Caki2 (cell line): ENCODE measurements at regions not wholly inside any gene's neighbourhood (a gene's known extent, or its start where the extent isn't known, plus 50 kb on each side); places are given as distances from the start of the nearest gene placed in this dataset.

Source experiments
- DNase-seq: peaks from one replicate; pipeline ENCODE4 v3.0.0-alpha.2; 2015; ENCODE audit warnings: low read depth
- in situ Hi-C: cut with HindIII; loops from 2 replicates; pipeline ENCODE4 v1.10.0; 2016; ENCODE audit warnings: low sequenced_read_pairs, low pct_unique_long_range_greater_than_20kb, mixed read lengths

DNA sequence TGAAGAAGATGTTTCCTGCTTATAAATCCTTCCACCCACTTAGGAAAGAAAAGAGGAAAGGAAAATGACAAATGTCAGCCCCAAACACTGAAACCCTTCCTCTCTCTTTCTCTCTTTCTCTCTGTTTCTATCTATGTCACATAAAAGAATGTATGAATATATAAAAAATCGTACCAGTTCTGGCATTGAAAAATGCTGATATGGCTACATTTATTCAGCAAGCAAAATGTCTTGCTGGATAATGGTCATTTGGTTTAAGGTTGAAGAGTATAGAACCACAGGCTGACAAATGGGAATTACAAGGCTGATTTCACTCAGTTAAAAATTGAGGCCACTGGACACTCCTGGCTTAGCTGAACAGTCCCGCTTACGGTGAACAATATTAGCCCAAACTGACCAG is 335.9 kb downstream of the PARP8 start:
- in situ Hi-C loops, result no loop called here

DNA sequence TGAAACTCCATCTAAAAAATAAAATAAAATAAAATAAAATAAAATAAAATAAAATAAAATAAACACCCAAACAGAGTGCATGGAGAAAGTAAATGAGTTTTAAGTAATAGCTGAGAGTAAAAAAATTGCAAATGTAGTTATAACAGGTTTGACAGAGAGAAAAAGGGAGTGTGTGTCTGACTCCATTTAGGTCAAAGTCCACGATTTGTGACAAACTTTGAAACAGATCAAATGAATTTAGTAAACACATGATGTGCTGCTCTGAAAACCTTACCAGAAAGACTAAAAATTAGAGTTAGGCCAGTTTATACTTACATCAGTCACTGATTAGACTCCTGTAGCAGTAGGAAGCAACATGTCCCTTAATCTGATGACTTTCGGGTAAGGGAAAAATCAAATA is 346.6 kb downstream of the PARP8 start:
- no peak for DNase-seq
- in situ Hi-C loops, result no loop called here

More for the DNA sequence above, 335.9 kb downstream of the PARP8 start:
- DNase-seq, result no peak

DNA sequence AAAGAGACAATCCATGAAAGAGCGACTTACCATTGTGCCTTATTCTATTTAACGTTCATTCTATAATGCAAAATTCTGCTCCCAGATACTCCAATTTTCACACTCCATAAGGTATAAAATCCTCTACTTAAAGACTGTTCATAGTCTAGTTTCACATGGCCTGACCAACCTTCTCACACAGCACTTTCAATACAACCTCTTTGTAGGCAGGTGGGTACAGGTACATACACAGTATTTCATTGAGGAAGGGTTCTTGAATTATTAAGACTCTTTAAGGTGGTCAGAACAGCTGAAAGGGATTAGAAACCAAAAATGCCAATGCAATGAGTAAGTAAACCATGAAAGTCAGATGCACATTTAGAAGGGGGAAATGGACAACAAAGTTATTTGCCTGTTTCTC is 352.0 kb downstream of the PARP8 start:
- no peak for DNase-seq
- in situ Hi-C loops, result no loop called here

DNA sequence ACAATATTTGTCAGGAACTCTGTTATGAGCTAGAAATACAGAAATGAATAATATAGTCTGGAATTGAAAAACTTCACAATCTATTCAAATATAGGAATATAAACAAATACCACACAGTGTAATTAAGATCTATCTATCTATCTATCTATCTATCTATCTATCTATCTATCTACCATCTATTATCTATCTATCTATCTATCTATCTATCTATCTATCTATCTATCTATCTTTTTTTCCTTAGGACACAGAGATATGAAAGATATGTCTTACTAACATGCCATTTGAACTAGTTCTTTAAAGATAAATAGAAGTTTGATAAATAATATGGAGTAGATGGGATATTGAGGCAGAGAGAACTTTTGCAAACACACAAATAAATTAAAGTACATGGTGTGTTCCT is 357.8 kb downstream of the PARP8 start:
- no peak for DNase-seq

DNA sequence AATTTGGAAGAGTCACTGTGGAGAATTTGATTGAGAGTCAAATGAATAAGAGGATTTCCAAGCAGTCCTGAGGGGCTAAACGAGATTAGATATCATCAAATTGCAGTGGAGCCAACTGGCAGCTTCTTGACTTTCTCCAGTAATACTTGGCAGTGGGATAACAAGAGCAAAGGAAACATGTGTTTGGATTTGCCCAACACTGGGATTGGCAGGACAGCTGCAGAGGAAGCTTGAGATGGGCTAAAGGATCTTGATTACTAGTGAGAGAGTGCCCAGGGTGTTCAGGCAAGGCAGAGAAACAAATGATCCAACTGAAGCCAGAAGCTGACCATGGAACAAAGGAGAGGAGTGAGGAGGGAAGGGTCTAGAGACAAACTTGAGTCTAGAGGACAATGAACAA is 356.0 kb upstream of the ISL1 start:
- in situ Hi-C loops, result no loop called here
- DNase-seq, result no peak

More for the DNA sequence above, 357.8 kb downstream of the PARP8 start:
- in situ Hi-C loops, result no loop called here

DNA sequence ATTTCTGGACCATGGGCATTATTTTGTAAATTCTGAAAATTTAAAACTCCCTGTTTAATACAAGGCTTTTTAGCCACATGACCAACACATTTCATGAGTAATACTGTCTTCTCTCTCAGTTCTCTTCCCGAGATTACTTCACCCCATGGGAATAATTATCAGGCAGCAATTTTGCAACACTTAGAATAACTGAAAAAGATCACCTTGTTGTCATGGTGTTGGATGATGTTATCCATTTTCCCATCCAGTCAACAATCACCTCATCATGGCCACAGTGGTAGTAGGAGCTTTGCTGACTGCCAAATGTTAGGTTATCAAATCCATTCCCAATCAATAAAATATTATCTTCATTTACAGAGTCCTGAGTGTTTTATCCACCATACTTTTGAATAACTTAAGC is 354.9 kb upstream of the ISL1 start:
- in situ Hi-C loops, result no loop called here
- no peak for DNase-seq

DNA sequence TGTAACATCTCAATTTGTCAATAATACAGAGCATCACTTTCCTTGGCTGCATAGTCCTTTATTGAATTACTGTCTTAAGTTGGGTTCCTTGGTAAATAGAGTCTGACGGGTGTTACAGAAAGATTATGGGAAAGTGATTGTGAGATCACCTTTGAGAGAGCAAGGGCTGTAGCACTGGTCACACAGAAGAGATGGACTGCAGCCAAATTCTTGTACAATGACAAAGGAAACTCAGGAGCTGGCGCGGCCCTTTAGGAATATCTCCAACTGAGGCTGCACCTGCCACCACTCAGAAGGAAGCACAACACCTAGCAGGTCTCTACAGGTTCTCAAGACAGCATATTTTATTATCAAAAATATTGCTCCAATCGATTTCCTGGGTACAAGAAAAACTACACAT is 350.0 kb upstream of the ISL1 start:
- in situ Hi-C loops, result no loop called here
- DNase-seq, result no peak

DNA sequence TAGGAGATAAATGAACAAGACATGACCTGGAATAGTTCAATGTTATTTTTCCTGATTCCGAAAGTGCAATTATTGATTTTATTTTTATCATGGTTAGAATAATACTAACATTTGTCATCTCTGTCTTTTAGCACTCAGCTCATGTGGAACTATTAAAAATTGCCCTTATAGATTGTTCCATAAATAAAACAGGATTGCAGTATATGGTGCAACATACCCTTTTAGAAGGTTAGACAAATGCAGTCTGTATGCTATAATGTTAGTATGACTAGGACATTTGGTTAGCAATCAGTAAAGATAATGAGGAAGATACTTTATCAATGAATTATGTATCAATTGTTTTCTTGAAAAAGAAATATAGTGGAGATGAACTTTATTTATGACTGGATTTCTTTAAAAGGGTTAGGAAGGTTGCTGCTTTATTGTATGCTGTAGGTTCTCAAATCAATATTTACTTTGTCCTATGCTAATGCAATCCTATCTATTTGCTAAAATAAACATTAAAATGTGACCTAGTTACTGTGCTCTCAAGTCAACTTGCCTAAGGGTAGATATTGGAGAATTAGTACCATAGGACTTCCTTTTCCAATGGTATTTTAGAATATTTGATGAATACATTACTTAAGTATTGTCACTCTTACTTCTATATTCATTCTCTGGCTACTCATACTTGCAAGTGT is 348.9 kb upstream of the ISL1 start:
- DNase-seq, result no peak
- in situ Hi-C loops, result no loop called here

DNA sequence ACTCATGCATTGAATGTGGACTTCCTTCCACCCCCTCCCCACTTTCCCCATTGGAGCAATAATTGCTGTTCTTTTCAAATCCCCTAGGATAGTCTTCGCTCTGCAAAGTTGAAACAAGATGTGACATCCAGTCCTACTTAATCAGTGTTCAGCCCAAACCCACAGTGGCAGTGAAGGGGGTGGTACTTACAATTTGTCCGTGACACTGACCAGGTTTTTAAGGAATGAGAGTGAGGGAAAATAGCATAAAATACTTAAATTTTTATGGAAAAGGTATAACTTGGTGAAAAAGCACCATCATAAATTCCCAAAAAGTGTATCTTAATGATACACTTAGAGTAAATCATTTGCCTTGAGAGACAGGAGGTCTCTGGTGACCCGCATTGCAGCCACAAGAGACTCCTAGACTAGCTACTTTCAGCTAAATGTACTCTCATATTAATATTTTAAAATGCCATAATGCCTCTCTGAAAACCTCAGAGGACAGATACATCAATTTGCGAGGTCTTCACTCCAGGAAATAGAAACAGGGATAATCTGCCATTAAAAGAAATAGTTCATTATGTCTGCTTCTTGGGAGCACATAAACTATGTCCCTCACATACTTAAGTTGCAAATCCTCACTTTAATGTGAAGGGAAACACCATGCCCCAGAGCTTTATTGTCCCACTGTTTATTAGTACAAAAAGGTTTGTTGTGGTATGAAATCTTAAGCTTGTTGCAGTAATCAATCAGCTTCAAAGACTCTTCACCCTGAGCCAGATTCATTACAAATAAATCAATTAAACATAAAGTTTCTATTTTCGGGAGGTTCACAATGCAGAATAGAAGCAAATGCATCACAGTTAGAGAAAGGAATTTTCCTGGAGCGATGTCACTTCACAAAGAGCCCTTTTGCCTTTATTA is 343.6 kb upstream of the ISL1 start:
- in situ Hi-C loops, result no loop called here
- DNase-seq, result no peak

DNA sequence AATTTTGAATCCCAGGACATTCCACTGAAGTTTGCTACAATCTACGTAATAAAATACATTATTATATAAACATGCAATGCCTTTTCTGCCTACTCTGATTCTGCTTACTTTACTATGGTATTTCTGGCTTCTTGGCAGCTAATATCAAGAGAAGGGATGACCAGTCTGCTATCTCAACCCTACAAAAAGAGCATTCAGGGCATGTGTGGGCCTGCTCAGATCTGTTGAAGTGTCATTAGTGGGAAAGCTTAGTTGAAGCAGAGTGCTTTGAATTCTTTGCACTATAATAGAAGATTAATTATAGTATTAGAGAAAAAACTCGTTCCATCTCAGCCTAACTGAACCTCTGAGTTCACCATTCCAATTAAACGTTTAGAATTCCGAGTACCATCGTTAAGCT is 339.5 kb upstream of the ISL1 start:
- in situ Hi-C loops, result no loop called here
- DNase-seq, result no peak

DNA sequence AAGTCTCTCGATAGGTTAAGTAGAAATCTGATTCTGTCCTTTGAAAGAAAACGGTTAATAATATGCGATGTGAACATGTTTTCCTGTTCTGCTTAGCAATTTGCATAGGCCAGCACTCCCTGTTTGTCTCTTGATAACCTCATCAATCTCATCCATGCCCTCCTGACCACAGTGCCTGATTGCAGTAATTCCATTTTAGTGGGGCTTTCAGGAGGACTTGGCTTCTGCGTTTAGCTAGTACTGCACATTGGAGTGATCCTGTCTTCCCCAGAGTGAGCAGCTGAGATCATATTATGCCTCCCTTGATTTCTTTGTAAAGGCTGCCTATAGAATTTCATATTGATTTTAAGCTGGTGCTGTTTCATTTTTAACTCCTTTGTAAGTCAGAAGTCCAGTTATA is 335.9 kb upstream of the ISL1 start:
- no peak for DNase-seq
- in situ Hi-C loops, result no loop called here

DNA sequence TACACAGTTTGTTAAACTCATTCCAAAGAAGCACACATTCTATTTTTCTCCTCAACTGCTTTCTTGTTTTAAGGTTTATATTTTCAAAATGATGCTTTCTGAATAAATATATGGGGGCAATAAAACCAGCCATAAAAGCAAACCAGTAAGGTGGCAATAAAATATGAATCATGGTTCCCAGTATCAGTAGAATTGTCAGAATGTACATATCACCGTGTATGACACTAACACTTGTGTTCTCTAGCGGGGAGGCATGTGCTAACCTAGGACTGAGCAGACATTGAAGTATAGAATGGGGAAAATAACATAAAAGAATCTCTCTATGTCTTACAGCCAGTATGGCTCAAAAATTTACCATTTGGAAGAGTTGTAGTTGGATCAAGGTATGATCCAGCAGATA is 329.9 kb upstream of the ISL1 start:
- in situ Hi-C loops, result no loop called here
- no peak for DNase-seq

DNA sequence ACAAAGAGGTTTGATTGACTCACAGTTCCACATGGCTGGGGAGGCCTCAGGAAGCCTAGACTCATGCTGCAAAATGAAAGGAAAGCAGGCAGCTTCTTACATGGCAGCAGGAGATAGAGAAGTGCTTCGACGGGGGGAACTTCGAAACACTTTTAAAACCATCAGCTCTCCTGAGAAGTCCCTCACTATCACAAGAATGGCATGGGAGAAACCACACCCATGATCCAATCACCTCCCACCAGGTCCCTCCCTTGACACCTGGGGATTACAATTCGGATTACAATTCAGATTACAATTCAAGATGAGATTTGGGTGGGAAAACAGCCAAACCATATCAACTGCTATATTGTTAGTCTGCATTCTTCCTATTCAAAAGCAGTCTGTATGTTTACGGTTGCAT is 322.3 kb upstream of the ISL1 start:
- DNase-seq, result no peak
- in situ Hi-C loops, result no loop called here

DNA sequence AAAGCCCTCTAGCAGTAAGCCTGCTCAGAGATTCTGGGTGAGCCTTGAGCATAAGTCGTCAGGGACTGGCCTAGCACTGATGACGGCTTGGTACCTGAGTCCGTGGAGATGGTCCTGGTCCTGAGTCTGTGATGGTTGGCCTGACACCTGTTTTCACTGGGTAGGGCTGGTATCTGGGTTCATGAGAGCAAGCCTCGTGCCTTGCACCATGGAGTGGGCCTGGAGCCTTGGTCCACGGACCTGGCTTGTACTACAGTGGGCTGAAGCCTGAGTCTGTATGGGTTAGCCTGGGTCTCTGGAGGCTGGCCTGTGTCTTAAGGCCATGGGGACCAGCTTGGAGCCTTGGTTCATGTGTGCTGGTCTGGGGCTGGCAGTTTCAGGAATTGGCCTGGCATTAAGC is 310.3 kb upstream of the ISL1 start:
- no peak for DNase-seq
- in situ Hi-C loops, result no loop called here

DNA sequence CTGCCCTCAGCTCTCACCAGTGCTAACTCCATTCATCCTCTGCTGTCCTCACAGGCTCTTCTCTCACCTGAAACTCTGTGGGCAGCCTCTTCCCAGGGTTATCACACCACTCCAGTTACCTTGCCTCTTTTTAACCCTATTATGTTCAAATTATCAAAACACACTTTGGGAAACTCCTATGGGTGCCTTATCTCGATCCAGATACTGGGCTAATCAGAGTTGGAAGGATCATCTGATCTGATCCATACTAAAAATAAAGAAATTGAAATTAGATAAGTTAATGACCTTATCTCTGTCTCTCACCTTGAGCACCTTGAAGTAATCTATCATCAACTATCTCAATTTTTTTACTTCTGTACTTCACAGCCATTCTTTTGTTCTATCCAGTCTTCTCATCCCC is 300.5 kb upstream of the ISL1 start:
- no peak for DNase-seq
- in situ Hi-C loops, result no loop called here

DNA sequence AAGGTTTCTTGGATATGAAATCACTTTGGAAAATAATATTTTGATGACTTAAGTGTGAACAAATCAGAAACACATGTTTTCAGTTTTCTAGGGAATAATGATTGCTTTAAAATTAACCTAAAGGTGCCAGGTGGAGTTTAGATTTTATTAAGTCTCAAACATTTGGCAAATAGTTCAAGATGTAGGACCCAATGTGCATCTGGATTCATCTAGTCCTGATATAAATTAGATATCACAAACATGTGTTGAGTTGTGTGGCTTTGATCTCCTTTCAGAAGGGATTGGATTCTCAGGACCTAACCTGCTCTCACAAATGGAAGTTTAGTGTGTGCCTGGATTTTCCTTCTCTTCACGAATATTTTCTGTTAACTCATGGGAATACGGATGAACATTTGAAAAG is 291.4 kb upstream of the ISL1 start:
- in situ Hi-C loops, result no loop called here
- no peak for DNase-seq

DNA sequence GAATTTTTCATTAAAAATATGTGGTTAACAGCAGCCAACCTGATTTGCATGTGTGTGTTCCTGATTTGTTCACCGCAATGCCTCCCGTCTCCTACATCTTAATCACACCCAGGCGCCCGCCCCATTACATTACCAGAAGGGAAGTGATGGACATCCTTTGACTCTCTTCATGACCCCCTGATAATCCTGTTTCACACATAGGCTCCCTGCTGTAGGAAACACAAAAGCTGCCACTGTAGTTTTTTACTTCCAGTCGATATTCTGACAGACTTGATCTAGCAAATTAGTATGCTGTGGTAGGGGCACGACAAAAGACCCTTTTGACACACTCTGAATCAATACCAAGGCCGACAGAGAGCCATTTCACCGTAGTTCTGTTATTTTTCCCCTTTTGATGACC is 287.8 kb upstream of the ISL1 start:
- in situ Hi-C loops, result no loop called here
- DNase-seq, result no peak

DNA sequence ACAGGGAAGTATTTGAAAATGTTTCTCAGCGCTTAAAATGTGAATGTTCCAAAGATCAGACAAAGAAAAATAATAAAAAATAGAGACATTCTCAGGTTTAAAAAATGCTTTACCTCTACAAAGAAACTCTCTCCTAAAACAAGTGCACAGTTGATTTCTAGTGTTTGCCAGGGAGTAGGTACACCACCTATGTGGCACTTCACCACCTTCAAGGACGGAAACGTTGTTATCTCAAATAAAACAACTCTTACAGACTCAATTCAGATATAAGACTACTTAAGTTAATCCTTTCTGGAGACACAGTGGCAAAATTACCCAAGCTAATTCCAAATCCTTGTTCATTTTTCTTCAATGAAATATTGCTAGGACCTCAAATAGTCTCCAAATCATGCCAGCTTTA is 286.4 kb upstream of the ISL1 start:
- in situ Hi-C loops, result no loop called here

DNA sequence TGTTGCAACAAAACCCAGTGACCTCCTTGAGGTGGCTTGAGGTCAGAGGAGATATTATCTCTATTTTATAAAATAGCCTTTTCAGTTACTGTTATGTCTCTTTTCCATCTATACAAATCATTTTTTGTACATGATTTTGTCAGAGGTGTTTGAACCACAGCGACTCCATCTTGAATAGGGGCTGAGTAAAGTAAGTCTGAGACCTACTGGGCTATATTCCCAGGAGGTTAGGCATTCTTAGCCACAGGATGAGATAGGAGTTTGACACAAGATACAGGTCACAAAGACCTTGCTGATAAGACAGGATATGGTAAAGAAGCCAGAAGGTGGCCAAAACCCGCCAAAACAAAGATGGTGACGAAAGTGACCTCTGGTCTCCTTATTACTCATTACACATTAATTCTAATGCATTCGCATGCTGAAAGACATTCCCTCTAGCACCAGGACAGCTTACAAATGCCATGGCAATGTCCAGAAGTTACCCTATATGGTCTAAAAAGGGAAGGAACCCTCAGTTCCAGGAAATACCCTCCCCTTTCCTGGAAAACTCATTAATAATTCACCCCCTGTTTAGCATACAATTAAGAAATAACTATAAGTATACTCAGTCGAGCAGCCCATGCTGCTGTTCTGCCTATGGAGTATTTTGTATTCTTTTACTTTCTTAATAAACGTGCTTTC is 283.9 kb upstream of the ISL1 start:
- no peak for DNase-seq
- in situ Hi-C loops, result no loop called here

More for the DNA sequence above, 286.4 kb upstream of the ISL1 start:
- no peak for DNase-seq
